Activated T-cell treated with anti-CD3 and anti-CD28 coated beads, Interleukin-2, amount 50 U/mL, for 72 hours (primary cell): ENCODE measurements at regions not wholly inside any gene's neighbourhood (a gene's known extent, or its start where the extent isn't known, plus 50 kb on each side); places are given as distances from the start of the nearest gene placed in this dataset.

Experiments
- ATAC-seq, 2 donors: fragments of 150-1000 bp; cut with Tn5 transposase; replicated peaks in 1 of 2; 2 replicates each; pipeline ENCODE4 v1.10.0; 2021; ENCODE audit warnings: moderate library complexity in 2 of 2, mild to moderate bottlenecking in 1 of 2
- DNase-seq, 2 donors: peaks; one replicate each; pipeline ENCODE4 v3.0.0; 2021 to 2022; ENCODE audit warnings: mixed read lengths in 1 of 2
- H3K27ac Mint-ChIP-seq: one replicate; pipeline ENCODE4 v1.8.0; 2022; ENCODE audit warnings: mild to moderate bottlenecking, moderate library complexity, mixed read lengths
- H3K27me3 Mint-ChIP-seq: one replicate; pipeline ENCODE4 v1.8.0; 2022; ENCODE audit warnings: low read depth, mixed read lengths
- H3K36me3 Mint-ChIP-seq, 2 donors: one replicate each; pipeline ENCODE4 v1.8.0; 2022; ENCODE audit warnings: mixed read lengths in 2 of 2, mild to moderate bottlenecking in 1 of 2; ENCODE audit not compliant: insufficient read depth in 2 of 2
- H3K4me1 Mint-ChIP-seq: one replicate; pipeline ENCODE4 v1.8.0; 2022; ENCODE audit warnings: low read depth, mixed read lengths
- H3K4me3 Mint-ChIP-seq, 2 donors: one replicate each; pipeline ENCODE4 v1.8.0; 2022; ENCODE audit warnings: mild to moderate bottlenecking in 2 of 2, mixed read lengths in 2 of 2, moderate library complexity in 2 of 2
- H3K9me3 Mint-ChIP-seq, 2 donors: one replicate each; pipeline ENCODE4 v1.8.0; 2022; ENCODE audit warnings: mixed read lengths in 2 of 2

GRCh38 chr17:69810326-69810965, 264.6 kb upstream of the KCNJ16 start:
- no peaks in the 10 kb centered on the region for H3K27me3 Mint-ChIP-seq
- H3K4me3 Mint-ChIP-seq: no peak overlapping the region
- ATAC-seq (no peak), DNase-seq (no peak)
- no peak overlapping the region for H3K27ac Mint-ChIP-seq
- no peaks in the 10 kb centered on the region for H3K4me1 Mint-ChIP-seq
- peaks cover 0 to 2% of the 10 kb centered on the region in 2 donors for H3K9me3 Mint-ChIP-seq
- no peaks in the 10 kb centered on the region for H3K36me3 Mint-ChIP-seq

- Mint-ChIP-seq H3K27ac (no peak overlapping the region), H3K4me3 (no peak overlapping the region), H3K36me3 (no peaks in the 10 kb centered on the region), H3K27me3 (no peaks in the 10 kb centered on the region), H3K4me1 (no peaks in the 10 kb centered on the region), H3K9me3 (peaks cover 0 to 4% of the 10 kb centered on the region in 2 donors)
- DNase-seq: no peak
- no peak for ATAC-seq
These were observed 262.7 kb upstream of the KCNJ16 start for GRCh38 chr17:69812240-69812837.

- DNase-seq (no peak), ATAC-seq (no peak)
- no peak overlapping the region for H3K27ac Mint-ChIP-seq
- H3K4me3 Mint-ChIP-seq: no peak overlapping the region
- H3K36me3 Mint-ChIP-seq: no peaks in the 10 kb centered on the region
- no peaks in the 10 kb centered on the region for H3K4me1 Mint-ChIP-seq
- H3K9me3 Mint-ChIP-seq: peaks cover 0 to 4% of the 10 kb centered on the region in 2 donors
- H3K27me3 Mint-ChIP-seq: no peaks in the 10 kb centered on the region
These were observed 261.0 kb upstream of the KCNJ16 start for GRCh38 chr17:69814031-69814430.

GRCh38 chr17:69815406-69815805, 259.6 kb upstream of the KCNJ16 start:
- ATAC-seq: no peak
- DNase-seq: no peak

GRCh38 chr17:69818467-69818866, 256.6 kb upstream of the KCNJ16 start:
- Mint-ChIP-seq H3K27ac (no peak overlapping the region), H3K4me1 (no peaks in the 10 kb centered on the region), H3K4me3 (no peak overlapping the region), H3K9me3 (peaks cover 0 to 4% of the 10 kb centered on the region in 2 donors), H3K36me3 (no peaks in the 10 kb centered on the region), H3K27me3 (no peaks in the 10 kb centered on the region)
- no peak for ATAC-seq
- no peak for DNase-seq

More at GRCh38 chr17:69815406-69815805, 259.6 kb upstream of the KCNJ16 start:
- no peaks in the 10 kb centered on the region for H3K27me3 Mint-ChIP-seq
- H3K9me3 Mint-ChIP-seq: peaks cover 0 to 7% of the 10 kb centered on the region in 2 donors
- no peaks in the 10 kb centered on the region for H3K36me3 Mint-ChIP-seq
- H3K4me1 Mint-ChIP-seq: no peaks in the 10 kb centered on the region
- no peak overlapping the region for H3K27ac Mint-ChIP-seq
- H3K4me3 Mint-ChIP-seq: no peak overlapping the region

GRCh38 chr17:69819316-69820087, 255.5 kb upstream of the KCNJ16 start:
- no peak for ATAC-seq
- Mint-ChIP-seq H3K4me3 (no peak overlapping the region), H3K9me3 (peaks cover 0 to 4% of the 10 kb centered on the region in 2 donors), H3K27me3 (no peaks in the 10 kb centered on the region), H3K36me3 (no peaks in the 10 kb centered on the region), H3K4me1 (no peaks in the 10 kb centered on the region), H3K27ac (no peak overlapping the region)
- DNase-seq: no peak

GRCh38 chr17:69820876-69821473, 254.1 kb upstream of the KCNJ16 start:
- Mint-ChIP-seq H3K36me3 (no peaks in the 10 kb centered on the region), H3K27ac (no peak overlapping the region), H3K4me1 (no peaks in the 10 kb centered on the region), H3K4me3 (no peak overlapping the region), H3K27me3 (no peaks in the 10 kb centered on the region), H3K9me3 (peaks cover 0 to 7% of the 10 kb centered on the region in 2 donors)
- ATAC-seq (no peak), DNase-seq (no peak)

- H3K27me3 Mint-ChIP-seq: no peaks in the 10 kb centered on the region
- no peaks in the 10 kb centered on the region for H3K36me3 Mint-ChIP-seq
- H3K4me3 Mint-ChIP-seq: no peak overlapping the region
- H3K9me3 Mint-ChIP-seq: peaks cover 2 to 8% of the 10 kb centered on the region in 2 donors
- DNase-seq (no peak), ATAC-seq (no peak)
- no peaks in the 10 kb centered on the region for H3K4me1 Mint-ChIP-seq
- no peak overlapping the region for H3K27ac Mint-ChIP-seq
These were observed 252.6 kb upstream of the KCNJ16 start for GRCh38 chr17:69822314-69822875.

- H3K4me3 Mint-ChIP-seq: no peak overlapping the region
These were observed 246.9 kb upstream of the KCNJ16 start for GRCh38 chr17:69828087-69828486.

GRCh38 chr17:69834494-69834893, 240.5 kb upstream of the KCNJ16 start:
- no peak for ATAC-seq
- H3K9me3 Mint-ChIP-seq: peaks cover 0 to 3% of the 10 kb centered on the region in 2 donors
- H3K27ac Mint-ChIP-seq: no peak overlapping the region
- no peaks in the 10 kb centered on the region for H3K27me3 Mint-ChIP-seq
- H3K36me3 Mint-ChIP-seq: no peaks in the 10 kb centered on the region
- no peak for DNase-seq
- H3K4me3 Mint-ChIP-seq: no peak overlapping the region
- H3K4me1 Mint-ChIP-seq: no peaks in the 10 kb centered on the region

More at GRCh38 chr17:69828087-69828486, 246.9 kb upstream of the KCNJ16 start:
- no peaks in the 10 kb centered on the region for H3K4me1 Mint-ChIP-seq
- ATAC-seq (no peak), DNase-seq (no peak)
- no peak overlapping the region for H3K27ac Mint-ChIP-seq
- H3K9me3 Mint-ChIP-seq: peaks cover 2 to 5% of the 10 kb centered on the region in 2 donors
- no peaks in the 10 kb centered on the region for H3K36me3 Mint-ChIP-seq
- H3K27me3 Mint-ChIP-seq: no peaks in the 10 kb centered on the region

- Mint-ChIP-seq H3K36me3 (no peaks in the 10 kb centered on the region), H3K4me1 (no peaks in the 10 kb centered on the region), H3K27me3 (no peaks in the 10 kb centered on the region), H3K4me3 (no peak overlapping the region), H3K9me3 (peaks cover 3 to 4% of the 10 kb centered on the region in 2 donors), H3K27ac (no peak overlapping the region)
- no peak for ATAC-seq
- DNase-seq: no peak
These were observed 223.3 kb upstream of the KCNJ16 start for GRCh38 chr17:69851736-69852135.

- DNase-seq: no peak
- Mint-ChIP-seq H3K9me3 (peaks cover 6% of the 10 kb centered on the region in 2 donors), H3K36me3 (peaks cover 0 to 2% of the 10 kb centered on the region in 2 donors), H3K4me1 (no peaks in the 10 kb centered on the region), H3K27ac (no peak overlapping the region), H3K4me3 (no peak overlapping the region), H3K27me3 (no peaks in the 10 kb centered on the region)
- ATAC-seq: no peak
These were observed 221.3 kb upstream of the KCNJ16 start for GRCh38 chr17:69853541-69854224.
